Activated T-cell treated with anti-CD3 and anti-CD28 coated beads, Interleukin-2, amount 50 U/mL, for 24 hours (primary cell): ENCODE measurements at regions not wholly inside any gene's neighbourhood (a gene's known extent, or its start where the extent isn't known, plus 50 kb on each side); places are given as distances from the start of the nearest gene placed in this dataset.

Experiments
- DNase-seq: peaks from one replicate; pipeline ENCODE4 v3.0.0-alpha.2; 2020
- H3K27ac Mint-ChIP-seq: 2 replicates; pipeline ENCODE4 v1.8.0; 2020; ENCODE audit warnings: mild to moderate bottlenecking, mixed read lengths
- H3K27me3 Mint-ChIP-seq: 2 replicates; pipeline ENCODE4 v1.8.0; 2020; ENCODE audit warnings: mixed read lengths
- H3K36me3 Mint-ChIP-seq: 2 replicates; pipeline ENCODE4 v1.8.0; 2020; ENCODE audit warnings: low read depth, mixed read lengths
- H3K4me1 Mint-ChIP-seq: 2 replicates; pipeline ENCODE4 v1.8.0; 2020; ENCODE audit warnings: low read depth, mixed read lengths
- H3K4me3 Mint-ChIP-seq: 2 replicates; pipeline ENCODE4 v1.8.0; 2020; ENCODE audit warnings: mild to moderate bottlenecking, moderate library complexity, mixed read lengths
- H3K9me3 Mint-ChIP-seq: 2 replicates; pipeline ENCODE4 v1.8.0; 2020; ENCODE audit warnings: mixed read lengths

GRCh38 chr13:65990684-65991083, 1239.5 kb downstream of the PCDH9 start:
- Mint-ChIP-seq H3K27ac (no peak overlapping the region), H3K4me3 (no peak overlapping the region)
- DNase-seq, result no peak

DNA sequence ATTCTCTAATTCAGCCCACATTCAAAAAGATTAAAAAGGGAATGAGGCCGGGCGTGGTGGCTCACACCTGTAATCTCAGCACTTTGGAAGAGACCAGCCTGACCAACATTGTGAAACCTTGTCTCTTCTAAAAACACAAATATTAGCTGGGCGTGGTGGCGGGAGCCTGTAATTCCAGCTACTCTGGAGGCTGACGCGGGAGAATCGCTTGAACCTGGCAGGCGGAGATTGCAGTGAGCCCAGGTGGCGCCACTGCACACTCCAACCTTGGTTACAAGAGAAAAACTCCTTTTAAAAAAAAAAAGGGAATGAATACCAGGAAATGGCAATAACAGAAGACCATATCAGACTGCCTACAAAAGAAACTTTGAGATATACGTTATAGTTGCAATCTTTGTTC, 1244.5 kb downstream of the PCDH9 start:
- no peak overlapping the region for H3K4me3 Mint-ChIP-seq
- no peaks in the 10 kb centered on the region for H3K36me3 Mint-ChIP-seq
- no peaks in the 10 kb centered on the region for H3K27me3 Mint-ChIP-seq
- H3K27ac Mint-ChIP-seq, result no peak overlapping the region
- no peak for DNase-seq
- H3K9me3 Mint-ChIP-seq, result no peaks in the 10 kb centered on the region
- H3K4me1 Mint-ChIP-seq, result no peaks in the 10 kb centered on the region

More at GRCh38 chr13:65990684-65991083, 1239.5 kb downstream of the PCDH9 start:
- H3K4me1 Mint-ChIP-seq, result no peaks in the 10 kb centered on the region
- H3K27me3 Mint-ChIP-seq, result no peaks in the 10 kb centered on the region
- peaks cover 2% of the 10 kb centered on the region for H3K9me3 Mint-ChIP-seq
- no peaks in the 10 kb centered on the region for H3K36me3 Mint-ChIP-seq

DNA sequence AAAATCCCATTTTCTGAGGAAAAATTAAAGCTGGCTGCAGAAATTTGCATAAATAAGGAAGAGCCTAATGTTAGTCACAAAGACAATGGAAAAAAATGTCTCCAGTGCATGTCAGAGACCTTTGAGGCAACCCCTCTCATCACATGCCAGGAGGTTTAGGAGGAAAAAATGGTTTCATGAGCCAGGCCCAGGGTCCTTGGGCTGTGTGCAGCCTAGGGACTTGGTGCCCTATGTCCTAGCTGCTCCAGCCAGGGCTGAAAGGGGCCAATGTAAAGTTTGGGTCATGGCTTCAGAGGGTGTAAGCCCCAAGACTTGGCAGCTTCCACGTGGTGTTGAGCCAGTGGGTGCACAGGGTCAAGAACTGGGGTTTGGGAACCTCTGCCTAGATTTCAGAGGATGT, 1252.6 kb downstream of the PCDH9 start:
- H3K27ac Mint-ChIP-seq, result no peak overlapping the region
- no peaks in the 10 kb centered on the region for H3K4me1 Mint-ChIP-seq
- H3K27me3 Mint-ChIP-seq, result no peaks in the 10 kb centered on the region
- H3K36me3 Mint-ChIP-seq, result no peaks in the 10 kb centered on the region
- no peak overlapping the region for H3K4me3 Mint-ChIP-seq
- DNase-seq, result no peak
- H3K9me3 Mint-ChIP-seq, result peaks cover 15% of the 10 kb centered on the region

- H3K27me3 Mint-ChIP-seq, result no peaks in the 10 kb centered on the region
- no peak overlapping the region for H3K4me3 Mint-ChIP-seq
- H3K9me3 Mint-ChIP-seq, result peaks cover 3% of the 10 kb centered on the region
- no peak overlapping the region for H3K27ac Mint-ChIP-seq
- no peaks in the 10 kb centered on the region for H3K36me3 Mint-ChIP-seq
- DNase-seq, result no peak
- H3K4me1 Mint-ChIP-seq, result no peaks in the 10 kb centered on the region
Observed at GRCh38 chr13:65971541-65971940, 1258.6 kb downstream of the PCDH9 start.

DNA sequence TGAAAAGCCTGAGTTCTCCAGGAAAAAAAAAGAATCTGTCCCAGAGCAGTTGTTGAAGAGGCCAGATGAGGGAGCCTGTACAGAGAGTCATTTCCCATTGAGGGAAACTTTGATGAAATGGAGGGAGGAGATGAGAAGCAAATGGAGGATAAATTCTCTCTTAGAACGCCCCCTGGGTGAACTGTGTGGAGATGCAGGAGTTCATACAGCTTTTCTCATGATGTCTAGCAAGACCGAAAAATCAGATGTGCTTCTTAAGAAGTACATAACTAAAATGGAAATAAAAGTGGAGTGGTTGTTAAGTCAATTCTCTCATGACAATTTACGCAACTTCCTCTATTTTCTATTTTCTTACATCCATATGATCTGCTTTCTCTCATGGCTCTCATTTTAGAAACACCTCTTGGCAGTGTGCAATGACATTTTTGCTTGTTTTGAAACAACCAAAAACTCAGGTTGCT, 1263.1 kb downstream of the PCDH9 start:
- Mint-ChIP-seq H3K4me3 (no peak overlapping the region), H3K27me3 (no peaks in the 10 kb centered on the region), H3K4me1 (no peaks in the 10 kb centered on the region), H3K9me3 (peaks cover 8% of the 10 kb centered on the region), H3K36me3 (no peaks in the 10 kb centered on the region), H3K27ac (no peak overlapping the region)
- DNase-seq, result no peak

- H3K36me3 Mint-ChIP-seq, result no peaks in the 10 kb centered on the region
- H3K27ac Mint-ChIP-seq, result no peak overlapping the region
- H3K27me3 Mint-ChIP-seq, result no peaks in the 10 kb centered on the region
- no peaks in the 10 kb centered on the region for H3K4me1 Mint-ChIP-seq
- DNase-seq, result no peak
- H3K9me3 Mint-ChIP-seq, result peaks cover 5% of the 10 kb centered on the region
- no peak overlapping the region for H3K4me3 Mint-ChIP-seq
Observed at GRCh38 chr13:65965501-65965900, 1264.6 kb downstream of the PCDH9 start.

DNA sequence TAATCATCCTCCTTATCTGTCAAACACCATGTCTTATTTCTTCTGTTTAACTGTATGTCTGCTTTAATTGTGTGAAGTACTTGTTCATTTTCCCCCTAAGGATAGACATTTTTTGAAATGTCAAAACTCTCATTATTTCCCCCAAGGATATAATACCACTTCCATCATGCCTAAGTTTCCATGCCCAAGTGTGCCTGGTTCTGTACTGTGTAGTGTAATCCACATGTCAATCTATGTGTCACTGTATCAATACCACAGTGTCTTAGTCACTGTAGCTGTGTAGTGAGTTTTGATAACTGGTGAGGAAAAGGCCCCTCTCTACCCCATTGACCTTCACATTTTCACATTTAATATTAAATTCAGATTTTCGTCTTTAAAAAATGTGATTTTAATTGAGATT, 1265.5 kb downstream of the PCDH9 start:
- Mint-ChIP-seq H3K36me3 (no peaks in the 10 kb centered on the region), H3K27me3 (no peaks in the 10 kb centered on the region), H3K27ac (no peak overlapping the region), H3K4me1 (no peaks in the 10 kb centered on the region), H3K4me3 (no peak overlapping the region), H3K9me3 (peaks cover 5% of the 10 kb centered on the region)
- DNase-seq, result no peak

GRCh38 chr13:65959305-65959704, 1270.8 kb downstream of the PCDH9 start:
- no peaks in the 10 kb centered on the region for H3K27me3 Mint-ChIP-seq
- no peaks in the 10 kb centered on the region for H3K36me3 Mint-ChIP-seq
- no peak overlapping the region for H3K4me3 Mint-ChIP-seq
- no peak overlapping the region for H3K27ac Mint-ChIP-seq
- no peaks in the 10 kb centered on the region for H3K4me1 Mint-ChIP-seq
- H3K9me3 Mint-ChIP-seq, result peaks cover 10% of the 10 kb centered on the region
- no peak for DNase-seq

DNA sequence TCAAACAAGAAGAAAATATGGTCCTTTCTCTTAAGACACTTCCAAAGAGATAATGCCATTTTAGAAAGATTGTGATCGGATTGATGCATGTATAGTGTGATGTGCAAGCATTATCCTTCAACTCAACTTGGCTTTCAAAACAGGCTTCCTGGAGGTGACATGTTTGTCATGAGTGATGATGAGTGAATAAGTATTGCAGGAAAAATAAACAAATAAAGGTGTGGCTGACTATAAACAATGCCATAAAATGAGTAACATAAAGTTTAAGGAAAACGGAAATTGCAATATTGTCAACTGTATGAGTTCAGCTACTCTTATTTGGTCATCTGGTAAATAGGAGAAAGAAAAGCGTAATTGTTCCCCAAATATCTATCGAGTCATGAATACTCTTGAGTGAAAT, 1283.7 kb downstream of the PCDH9 start:
- no peak overlapping the region for H3K4me3 Mint-ChIP-seq
- no peaks in the 10 kb centered on the region for H3K27me3 Mint-ChIP-seq
- no peak for DNase-seq
- peaks cover 13% of the 10 kb centered on the region for H3K9me3 Mint-ChIP-seq
- no peaks in the 10 kb centered on the region for H3K36me3 Mint-ChIP-seq
- H3K27ac Mint-ChIP-seq, result no peak overlapping the region
- H3K4me1 Mint-ChIP-seq, result no peaks in the 10 kb centered on the region

DNA sequence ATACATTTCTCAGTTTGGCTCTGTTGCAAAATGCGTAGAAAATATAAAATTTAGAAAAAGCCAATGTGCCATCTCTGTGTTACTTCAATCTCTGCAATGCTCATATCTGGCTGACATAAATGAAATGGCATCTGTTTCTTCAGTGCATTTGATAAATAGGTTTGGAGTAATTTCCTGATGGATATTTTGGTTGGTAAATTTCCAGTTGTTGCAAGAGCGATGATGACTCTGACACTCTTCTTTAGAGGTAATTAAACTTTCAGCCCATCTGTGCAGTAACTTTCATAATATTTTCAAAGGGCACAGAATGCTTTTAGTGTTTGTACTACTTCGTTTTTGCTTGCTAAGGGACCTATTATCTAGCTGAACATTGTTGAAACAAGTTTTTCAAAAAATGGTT, 1286.4 kb downstream of the PCDH9 start:
- no peaks in the 10 kb centered on the region for H3K27me3 Mint-ChIP-seq
- DNase-seq, result no peak
- H3K9me3 Mint-ChIP-seq, result peaks cover 8% of the 10 kb centered on the region
- H3K4me1 Mint-ChIP-seq, result no peaks in the 10 kb centered on the region
- no peak overlapping the region for H3K27ac Mint-ChIP-seq
- H3K36me3 Mint-ChIP-seq, result no peaks in the 10 kb centered on the region
- no peak overlapping the region for H3K4me3 Mint-ChIP-seq

GRCh38 chr13:65943024-65943423, 1287.1 kb downstream of the PCDH9 start:
- Mint-ChIP-seq H3K4me3 (no peak overlapping the region), H3K4me1 (no peaks in the 10 kb centered on the region), H3K27me3 (no peaks in the 10 kb centered on the region), H3K36me3 (no peaks in the 10 kb centered on the region), H3K27ac (no peak overlapping the region), H3K9me3 (peaks cover 8% of the 10 kb centered on the region)
- no peak for DNase-seq

DNA sequence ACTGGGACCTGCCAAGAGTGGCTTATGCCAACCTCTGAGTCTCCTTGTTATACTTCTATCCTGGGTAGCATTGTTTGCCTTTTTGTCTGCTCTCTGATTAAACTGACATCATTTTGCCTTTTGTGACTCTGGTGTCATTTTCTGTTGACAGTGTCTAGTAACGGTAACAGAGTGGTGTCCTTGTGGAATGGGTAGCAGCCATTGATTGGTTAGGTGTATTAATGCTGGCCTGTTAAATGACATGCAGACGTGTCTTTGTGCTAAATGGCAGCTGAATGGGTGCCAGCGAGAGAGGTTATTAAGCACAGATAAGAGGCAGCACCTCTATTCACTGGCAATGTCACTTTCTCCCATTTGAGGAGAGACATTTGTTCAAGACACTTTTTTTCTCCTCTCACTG, 1289.4 kb downstream of the PCDH9 start:
- Mint-ChIP-seq H3K4me3 (no peak overlapping the region), H3K27me3 (no peaks in the 10 kb centered on the region), H3K4me1 (no peaks in the 10 kb centered on the region), H3K36me3 (no peaks in the 10 kb centered on the region), H3K27ac (no peak overlapping the region), H3K9me3 (peaks cover 6% of the 10 kb centered on the region)
- no peak for DNase-seq

DNA sequence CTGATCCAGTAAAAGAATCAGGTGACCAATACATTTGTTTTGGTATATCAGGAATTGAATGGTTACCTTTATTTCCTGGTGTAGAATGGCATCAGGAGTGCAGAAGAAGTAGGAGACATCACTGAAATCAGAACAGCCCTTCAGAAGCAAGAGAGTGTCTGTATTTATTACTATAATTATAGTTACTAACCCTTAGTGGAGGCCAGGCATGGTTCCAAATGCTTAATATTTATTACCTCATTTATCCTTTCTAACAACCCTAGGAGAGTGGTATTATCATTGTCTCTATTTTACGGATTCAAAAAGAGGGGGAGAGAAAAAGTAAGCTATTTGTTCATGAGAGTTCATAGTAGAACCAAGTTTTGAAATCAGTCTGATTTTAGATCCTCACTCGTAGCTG, 1292.9 kb downstream of the PCDH9 start:
- no peak overlapping the region for H3K4me3 Mint-ChIP-seq
- H3K9me3 Mint-ChIP-seq, result peaks cover 3% of the 10 kb centered on the region
- no peak overlapping the region for H3K27ac Mint-ChIP-seq
- H3K4me1 Mint-ChIP-seq, result no peaks in the 10 kb centered on the region
- no peaks in the 10 kb centered on the region for H3K27me3 Mint-ChIP-seq
- DNase-seq, result no peak
- no peaks in the 10 kb centered on the region for H3K36me3 Mint-ChIP-seq

DNA sequence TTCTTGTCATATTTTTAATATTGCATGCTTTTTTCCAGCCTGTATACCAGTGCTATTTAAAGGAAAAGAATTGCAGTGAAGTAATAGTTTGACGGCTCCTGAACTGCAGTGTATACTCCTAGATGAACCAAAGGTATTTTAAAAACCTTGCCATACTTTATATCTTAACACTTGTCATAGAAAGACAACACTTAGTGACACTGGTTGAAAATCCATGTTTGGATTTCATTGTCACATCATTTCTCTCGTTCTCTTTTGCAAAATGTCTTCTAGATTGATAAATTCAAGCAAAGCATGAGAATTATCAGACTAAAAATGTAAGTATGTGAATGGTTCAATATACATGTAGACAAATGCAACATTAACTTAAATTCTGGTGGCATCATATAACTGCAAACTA, 1293.9 kb downstream of the PCDH9 start:
- Mint-ChIP-seq H3K27ac (no peak overlapping the region), H3K27me3 (no peaks in the 10 kb centered on the region), H3K9me3 (peaks cover 3% of the 10 kb centered on the region), H3K4me1 (no peaks in the 10 kb centered on the region), H3K36me3 (no peaks in the 10 kb centered on the region), H3K4me3 (no peak overlapping the region)
- DNase-seq, result no peak

DNA sequence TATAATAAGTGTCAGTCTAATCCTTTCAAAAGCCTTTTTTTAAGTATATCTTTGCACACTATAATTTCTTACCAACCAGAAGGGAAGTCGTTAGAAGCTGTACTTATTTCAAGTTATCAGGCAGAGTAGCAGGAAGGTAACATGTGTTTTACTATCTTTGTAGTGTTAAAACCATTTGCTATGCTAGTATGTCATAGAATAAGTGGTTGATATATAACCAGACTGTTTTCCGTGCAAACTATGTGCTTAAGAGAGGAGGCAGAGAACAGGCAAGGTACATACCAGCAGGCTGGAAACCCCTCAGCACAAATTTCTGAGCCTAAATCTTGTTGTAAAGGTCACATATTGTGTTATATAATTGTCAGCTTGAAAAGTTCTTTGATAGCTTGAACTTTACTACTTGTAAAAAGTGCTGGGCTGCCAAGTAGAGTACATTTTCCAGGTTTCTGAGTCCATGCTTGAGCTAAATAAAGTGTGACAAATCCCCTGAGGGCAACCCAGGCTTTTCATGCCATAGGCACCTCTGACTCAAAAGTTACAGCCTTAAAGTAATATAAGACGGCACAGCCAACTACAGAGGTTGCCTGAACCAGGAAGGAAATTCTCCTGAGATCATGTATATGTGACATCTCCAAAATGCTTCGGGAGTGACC, 1297.4 kb downstream of the PCDH9 start:
- no peaks in the 10 kb centered on the region for H3K27me3 Mint-ChIP-seq
- H3K4me3 Mint-ChIP-seq, result no peak overlapping the region
- no peaks in the 10 kb centered on the region for H3K4me1 Mint-ChIP-seq
- DNase-seq, result no peak
- peaks cover 6% of the 10 kb centered on the region for H3K9me3 Mint-ChIP-seq
- no peaks in the 10 kb centered on the region for H3K36me3 Mint-ChIP-seq
- no peak overlapping the region for H3K27ac Mint-ChIP-seq

GRCh38 chr13:65932013-65932412, 1298.1 kb downstream of the PCDH9 start:
- no peak overlapping the region for H3K4me3 Mint-ChIP-seq
- H3K36me3 Mint-ChIP-seq, result no peaks in the 10 kb centered on the region
- no peak for DNase-seq
- H3K9me3 Mint-ChIP-seq, result peaks cover 7% of the 10 kb centered on the region
- H3K4me1 Mint-ChIP-seq, result no peaks in the 10 kb centered on the region
- H3K27me3 Mint-ChIP-seq, result no peaks in the 10 kb centered on the region
- H3K27ac Mint-ChIP-seq, result no peak overlapping the region
